Iris pigment epithelial cell (primary cell): ENCODE measurements at regions not wholly inside any gene's neighbourhood (a gene's known extent, or its start where the extent isn't known, plus 50 kb on each side); places are given as distances from the start of the nearest gene placed in this dataset.
"Not testable (repeated sequence)": the region's sequence is repeated elsewhere in the genome, so short reads cannot be mapped to it uniquely, and the experiment has no call there.

ENCODE experiments used
- DNase-seq: peaks from one replicate; pipeline ENCODE4 v3.0.0-alpha.2; 2011; ENCODE audit warnings: low read depth

DNA sequence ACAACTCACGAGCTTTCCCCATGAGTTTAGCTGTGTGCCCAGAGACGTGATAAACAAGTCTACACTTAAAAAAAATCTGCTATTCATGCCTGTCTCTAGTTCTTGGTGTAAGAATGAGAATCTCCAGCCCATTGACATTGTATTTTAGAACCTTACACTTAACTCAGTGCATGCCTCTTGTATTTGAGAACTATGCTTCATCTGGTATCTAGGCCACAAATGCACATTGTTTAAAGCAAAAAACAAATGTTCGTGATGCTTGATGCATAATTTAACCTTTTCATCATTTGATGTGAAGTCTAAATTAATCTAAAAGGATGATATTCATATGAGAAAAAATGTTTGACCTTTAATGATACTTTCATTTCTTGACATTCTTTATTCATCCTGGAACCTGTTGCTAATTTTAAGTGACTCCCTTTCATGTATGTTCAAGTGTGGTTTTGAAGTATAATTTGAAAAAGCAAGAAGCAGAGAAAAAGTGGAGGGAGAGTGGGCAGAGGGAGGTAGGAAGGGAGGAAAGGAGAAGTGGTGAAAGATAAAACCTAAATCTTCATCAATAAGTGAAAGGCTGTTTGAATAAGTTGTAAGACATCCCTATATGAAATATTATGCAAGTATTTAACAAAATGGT is 116.9 kb downstream of the PFDN4 start:
- no peak for DNase-seq

- peak; percentile 29 for DNase-seq
These were observed 127.4 kb downstream of the PFDN4 start for GRCh38 chr20:54335299-54335698.

GRCh38 chr20:54337144-54337543 is 129.3 kb downstream of the PFDN4 start:
- DNase-seq, result no peak

DNA sequence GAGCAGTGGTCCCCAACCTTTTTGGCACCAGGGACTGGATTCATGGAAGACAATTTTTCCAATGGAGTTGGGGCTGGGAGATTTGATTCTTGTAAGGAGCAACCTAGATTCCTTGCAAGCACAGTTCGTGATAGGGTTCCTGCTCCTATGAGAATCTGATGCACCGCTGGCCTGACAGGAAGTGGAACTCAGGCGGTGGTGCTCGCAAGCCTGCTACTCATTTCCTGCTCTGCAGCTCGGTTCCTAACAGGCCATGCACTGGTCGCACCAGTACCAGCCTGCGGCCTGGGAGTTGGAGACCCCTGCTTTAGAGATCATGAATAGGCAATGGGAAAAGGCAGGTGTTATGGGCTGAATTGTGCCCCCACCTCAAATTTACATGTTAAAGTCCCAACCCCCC is 131.2 kb downstream of the PFDN4 start:
- no peak for DNase-seq

DNA sequence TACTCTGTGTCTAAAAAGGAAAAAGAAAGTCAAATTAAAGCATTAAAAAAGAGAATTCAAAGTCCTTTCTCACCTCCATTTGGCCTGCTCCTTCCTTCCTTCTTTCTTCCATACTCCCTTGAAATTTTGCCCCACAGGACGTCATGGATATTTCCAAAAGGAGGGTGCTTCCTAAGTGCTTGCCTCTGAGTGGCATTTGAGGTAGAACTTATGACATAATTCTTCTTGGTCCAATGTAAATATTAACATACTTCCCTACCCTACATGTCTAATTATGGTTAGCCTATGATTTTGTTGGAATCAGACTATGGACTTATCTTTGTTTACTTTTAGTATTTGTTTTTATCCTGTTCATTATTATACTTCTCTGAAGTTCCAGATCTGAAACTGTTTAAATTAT is 132.3 kb downstream of the PFDN4 start:
- DNase-seq, result no peak

- peak; percentile 70 for DNase-seq
These were observed 132.8 kb downstream of the PFDN4 start for GRCh38 chr20:54340667-54341081.

DNA sequence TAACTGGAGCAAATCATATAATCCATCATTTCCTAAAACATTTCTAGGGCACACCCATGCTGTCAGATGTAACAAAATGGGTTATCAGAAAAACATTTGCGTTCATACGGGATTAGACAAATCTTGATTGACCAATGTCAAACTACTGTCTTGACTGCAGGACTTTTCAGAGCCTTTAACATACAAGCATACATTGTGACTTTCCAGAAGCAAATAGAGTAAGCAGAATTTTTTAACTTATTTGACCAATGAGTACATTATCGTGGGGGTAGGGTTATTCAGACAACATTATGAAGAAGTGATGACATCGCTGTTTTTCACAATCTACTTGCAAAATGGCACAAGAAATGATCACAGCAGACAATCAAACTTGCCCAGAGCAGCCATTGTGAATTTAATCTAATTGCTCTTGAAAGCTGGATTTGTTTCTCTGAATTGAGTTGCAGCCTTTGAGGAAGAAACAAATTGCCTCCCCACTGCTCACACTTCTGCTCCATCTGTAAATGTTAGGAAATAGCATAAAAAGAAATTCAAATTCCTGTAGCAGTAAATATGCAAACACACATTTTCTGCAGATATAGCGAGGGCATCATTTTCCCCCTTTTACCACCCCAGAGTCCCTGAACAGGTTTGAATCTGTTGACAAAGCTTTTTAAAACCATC is 133.0 kb upstream of the DOK5 start:
- DNase-seq, result no peak

GRCh38 chr20:54343099-54343498 is 132.3 kb upstream of the DOK5 start:
- no peak for DNase-seq

DNA sequence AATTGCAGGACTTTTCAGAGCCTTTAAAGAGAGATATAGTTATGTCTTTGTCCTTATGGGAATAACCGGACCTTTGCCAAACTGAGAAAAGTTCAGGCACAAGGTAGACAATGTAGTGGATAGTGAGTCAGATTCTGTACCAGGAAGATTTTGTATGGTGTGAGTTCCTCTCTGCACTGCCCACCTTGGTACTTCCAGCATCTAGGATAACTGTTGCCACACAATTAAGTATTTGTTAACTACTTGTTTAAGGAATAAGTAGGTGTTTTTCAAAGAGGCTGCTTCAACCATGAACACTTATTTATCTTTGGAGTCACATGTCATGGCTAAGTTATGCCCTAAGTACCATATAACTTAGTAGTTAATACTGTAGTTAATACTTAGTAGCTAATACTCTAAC is 131.8 kb upstream of the DOK5 start:
- no peak for DNase-seq

DNA sequence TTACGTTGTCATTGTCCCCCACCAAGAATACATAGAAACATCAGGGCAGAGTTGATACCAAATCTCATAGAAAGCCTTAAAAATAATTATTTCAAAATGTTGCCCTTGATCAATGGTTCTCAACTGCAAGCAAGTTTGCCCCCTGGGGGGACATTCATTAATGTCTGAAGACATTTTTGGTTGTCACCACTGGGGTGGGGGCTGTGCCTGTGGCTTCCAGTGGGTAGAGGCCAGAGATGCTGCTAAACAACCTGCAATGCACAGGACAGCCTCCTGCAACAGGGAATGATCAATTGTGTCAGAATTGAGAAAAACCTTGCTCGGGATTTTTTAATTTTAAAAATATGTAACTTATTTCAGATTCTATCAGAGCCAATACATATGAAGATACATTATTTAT is 130.6 kb upstream of the DOK5 start:
- no peak for DNase-seq

GRCh38 chr20:54345301-54345724 is 130.1 kb upstream of the DOK5 start:
- DNase-seq, result peak; percentile 82

GRCh38 chr20:54345821-54346220 is 129.6 kb upstream of the DOK5 start:
- peak; percentile 50 for DNase-seq

GRCh38 chr20:54346276-54346675 is 129.1 kb upstream of the DOK5 start:
- no peak for DNase-seq

GRCh38 chr20:54347166-54347833 is 128.1 kb upstream of the DOK5 start:
- DNase-seq, result no peak

GRCh38 chr20:54350415-54350814 is 125.0 kb upstream of the DOK5 start:
- peak; percentile 60 for DNase-seq

DNA sequence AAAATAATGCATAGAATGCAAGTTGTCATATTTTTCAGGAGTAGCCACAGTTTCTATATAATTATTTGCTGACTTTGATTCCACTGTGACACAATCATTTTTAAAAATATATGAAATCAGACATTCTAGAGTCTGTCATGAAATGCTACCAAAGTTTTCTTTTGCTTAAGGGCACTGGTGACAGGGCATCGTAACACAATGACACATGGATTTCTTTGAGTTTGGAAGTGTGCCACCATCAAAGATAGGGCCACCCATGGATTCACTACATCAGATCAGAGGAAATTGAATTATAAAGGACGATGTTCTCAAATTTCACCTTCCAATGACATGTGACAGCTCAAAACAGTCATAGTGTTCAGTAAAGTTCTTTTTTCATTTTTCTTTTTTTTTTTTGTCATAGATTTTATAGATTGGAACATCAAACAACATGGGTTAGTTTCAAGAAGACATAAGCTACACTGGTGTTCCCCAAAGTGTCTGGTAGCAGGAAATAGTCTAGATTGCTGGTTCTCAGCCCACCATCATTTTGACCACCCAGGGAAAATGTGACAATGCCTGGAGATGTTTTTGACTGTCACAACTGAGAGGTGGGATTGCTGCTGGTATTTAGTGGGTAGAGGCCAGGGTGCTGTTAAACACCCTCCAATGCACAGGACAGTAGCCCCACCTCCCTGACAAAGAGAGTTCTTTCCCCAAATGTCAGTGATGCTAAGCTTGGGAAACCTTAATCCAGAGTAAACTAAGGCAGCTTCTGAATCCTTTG is 123.8 kb upstream of the DOK5 start:
- DNase-seq, result no peak

DNA sequence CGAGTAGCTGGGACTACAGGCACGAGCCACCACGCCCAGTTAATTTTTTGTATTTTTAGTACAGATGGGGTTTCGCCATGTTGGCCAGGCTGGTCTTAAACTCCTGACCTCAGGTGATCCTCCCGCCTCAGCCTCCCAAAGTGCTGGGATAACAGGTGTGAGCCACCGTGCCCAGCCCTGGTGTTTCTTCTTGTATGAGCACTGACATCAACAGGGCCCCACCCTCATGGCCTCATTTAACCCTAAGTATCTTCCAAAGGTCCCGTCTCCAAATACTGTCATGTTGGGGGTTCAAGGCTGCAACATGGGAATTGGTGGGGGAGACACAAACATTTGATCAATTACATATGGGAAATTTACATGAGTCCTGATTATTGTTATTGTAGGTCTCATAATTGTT is 122.9 kb upstream of the DOK5 start:
- not testable (repeated sequence) for DNase-seq

DNA sequence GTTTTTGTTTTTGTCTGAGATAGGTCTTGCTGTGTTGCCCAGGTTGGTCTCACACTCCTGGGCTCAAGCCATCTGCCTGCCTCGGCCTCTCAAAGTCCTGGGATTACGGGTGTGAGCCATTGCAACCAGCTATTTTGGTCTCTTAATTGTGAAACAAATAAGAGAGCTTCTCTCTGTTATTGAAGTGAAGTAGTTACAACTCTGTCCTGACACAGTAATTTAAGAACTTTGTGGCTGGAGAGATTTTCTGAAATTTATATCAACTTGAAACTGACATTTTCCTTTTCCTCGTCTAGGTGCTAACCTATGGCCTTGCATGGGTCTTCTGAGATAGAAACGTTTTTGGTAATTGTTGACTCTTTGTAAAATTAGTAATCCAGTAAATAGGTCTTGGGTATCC is 122.1 kb upstream of the DOK5 start:
- no peak for DNase-seq

DNA sequence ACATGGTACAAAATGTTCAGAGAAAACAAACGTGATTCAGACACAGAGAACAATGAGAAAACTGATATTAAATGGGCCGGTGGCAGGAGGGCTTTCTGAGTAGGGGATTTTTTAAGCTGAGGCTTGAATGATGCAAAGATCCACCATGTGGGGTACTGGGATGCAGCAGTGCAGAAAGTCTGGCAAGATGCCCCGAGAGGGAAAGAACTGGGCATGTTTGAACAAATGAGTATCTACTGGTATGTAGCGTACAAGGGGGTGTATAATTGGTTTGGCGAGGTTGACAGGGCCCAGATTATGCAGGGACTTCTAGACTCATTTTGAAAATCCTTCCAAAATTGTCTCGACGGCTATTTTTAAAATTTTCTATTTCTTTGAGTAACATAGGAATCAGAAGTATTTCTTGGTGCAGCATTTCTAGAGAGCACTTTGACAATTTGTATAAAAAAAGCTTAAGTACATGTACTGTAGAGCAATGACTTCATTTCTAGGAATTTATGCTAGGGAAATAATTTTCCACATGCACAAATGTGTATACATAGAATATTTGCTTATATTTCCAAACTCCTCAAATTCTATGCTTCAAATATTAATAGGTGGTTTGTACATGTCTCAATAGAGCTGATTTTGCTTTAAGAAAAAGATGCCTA is 119.6 kb upstream of the DOK5 start:
- DNase-seq, result peak; percentile 26

DNA sequence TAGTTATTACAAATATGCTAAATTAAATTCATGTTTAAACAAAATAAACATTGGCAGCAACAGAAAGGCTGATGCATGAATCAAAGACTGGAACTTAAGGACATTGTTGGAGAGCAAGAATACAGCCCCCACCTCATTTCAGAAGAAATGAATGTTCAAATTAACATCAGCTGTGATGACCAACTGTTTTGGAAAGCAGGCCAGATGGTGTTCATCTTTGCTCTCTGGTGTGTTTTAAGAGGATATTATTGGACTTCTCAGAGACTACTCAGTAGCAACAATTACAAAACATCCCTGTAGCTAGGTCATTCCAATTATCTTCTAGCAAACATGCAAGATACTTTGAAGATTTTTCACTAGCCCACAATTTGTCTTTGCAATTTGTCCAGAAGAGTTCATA is 118.6 kb upstream of the DOK5 start:
- DNase-seq, result no peak

DNA sequence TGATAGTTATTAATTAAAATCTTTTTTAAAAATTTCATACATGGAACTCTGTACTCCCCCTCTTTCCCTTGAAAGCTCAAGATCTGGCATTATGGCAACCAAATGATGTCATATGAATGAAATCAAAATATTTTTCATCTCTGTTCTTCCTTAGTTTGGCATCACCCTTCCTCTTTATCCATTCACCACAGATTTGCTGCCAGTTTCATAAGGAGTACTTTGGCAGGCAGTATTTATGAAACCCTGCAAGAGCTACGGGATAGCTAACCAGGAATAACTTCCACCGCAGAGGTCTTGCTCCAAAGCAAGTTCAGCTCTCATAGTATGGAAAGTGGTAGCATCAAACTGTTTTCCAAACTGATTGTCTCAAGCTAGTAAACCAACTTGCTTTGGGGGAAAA is 113.9 kb upstream of the DOK5 start:
- no peak for DNase-seq

GRCh38 chr20:54362283-54362682 is 113.1 kb upstream of the DOK5 start:
- DNase-seq, result no peak
